NCI-H1436 treated with DMSO at 0.1 percent for 48 hours (cell line): ENCODE measurements at regions not wholly inside any gene's neighbourhood (a gene's known extent, or its start where the extent isn't known, plus 50 kb on each side); places are given as distances from the start of the nearest gene placed in this dataset.

ENCODE experiments used
- DNase-seq: peaks from one replicate; lab custom pipeline; 2025; lab: John Stamatoyannopoulos, UW

- no peak for DNase-seq
These were observed 78.3 kb upstream of the BCL9 start for GRCh38 chr1:147463022-147463421.

- no peak for DNase-seq
These were observed 74.8 kb upstream of the BCL9 start for GRCh38 chr1:147466543-147466942.

GRCh38 chr1:147470079-147470478, 71.2 kb upstream of the BCL9 start:
- DNase-seq, result no peak

- DNase-seq, result no peak
These were observed 68.8 kb upstream of the BCL9 start for GRCh38 chr1:147472489-147472888.

GRCh38 chr1:147472966-147473732, 68.2 kb upstream of the BCL9 start:
- no peak for DNase-seq

- DNase-seq, result no peak
These were observed 67.6 kb upstream of the BCL9 start for GRCh38 chr1:147473733-147474049.

GRCh38 chr1:147475488-147475887, 65.8 kb upstream of the BCL9 start:
- no peak for DNase-seq

GRCh38 chr1:147478521-147478920, 62.8 kb upstream of the BCL9 start:
- no peak for DNase-seq

- no peak for DNase-seq
These were observed 61.3 kb upstream of the BCL9 start for GRCh38 chr1:147479864-147480564.

GRCh38 chr1:147480565-147480935, 60.8 kb upstream of the BCL9 start:
- no peak for DNase-seq

- DNase-seq, result no peak
These were observed 54.2 kb upstream of the BCL9 start for GRCh38 chr1:147486876-147487656.

- no peak for DNase-seq
These were observed 50.2 kb upstream of the BCL9 start for GRCh38 chr1:147491098-147491497.
